ENCODE measurements at regions not wholly inside any gene's neighbourhood (a gene's known extent, or its start where the extent isn't known, plus 50 kb on each side); places are given as distances from the start of the nearest gene placed in this dataset.

DNA sequence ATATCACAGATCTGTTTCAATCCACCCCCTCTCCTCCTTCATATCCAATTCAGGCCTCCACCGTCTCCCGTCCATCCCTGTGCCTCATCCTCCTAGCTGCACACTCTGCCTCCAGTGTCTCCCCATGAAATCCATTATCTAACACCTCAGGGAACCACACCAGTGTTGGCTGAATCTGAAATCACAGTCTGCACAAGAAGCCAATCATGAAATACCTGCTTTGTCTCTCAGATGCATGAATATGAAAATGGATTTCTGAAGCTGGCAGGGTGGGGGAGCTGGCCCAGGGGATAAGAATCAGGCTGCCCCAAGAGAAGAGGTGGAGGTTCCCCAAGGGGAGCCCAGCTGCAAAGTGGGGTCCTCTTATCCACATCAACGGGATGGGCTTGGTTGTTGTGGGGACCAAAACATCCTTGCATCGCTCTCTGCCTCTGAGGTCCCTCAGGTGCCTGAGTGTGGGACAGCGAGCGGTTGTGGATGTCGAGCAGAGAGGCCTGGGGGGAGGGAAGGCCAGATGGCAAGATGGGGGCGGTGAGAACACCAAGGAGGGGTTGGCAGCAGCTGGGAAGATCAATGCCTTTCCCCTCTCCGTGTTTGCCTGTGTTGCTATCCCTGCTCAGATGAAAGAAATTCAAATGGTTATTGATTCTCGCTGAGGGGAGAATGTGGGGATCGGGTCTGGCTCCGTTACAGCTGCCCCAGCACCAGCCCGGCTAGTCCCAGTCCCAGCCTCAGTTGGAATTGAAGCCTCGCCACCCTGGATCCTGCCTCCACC lies 237.3 kb upstream of the POU3F1 start:
- Histone ChIP-seq H3K4me3 (ENCODE audit: low read depth in 1 of 3, low read length in 3 of 3) (no peak overlapping the region), H3K27ac (ENCODE audit: low read depth in 1 of 2, low read length in 2 of 2) (no peak overlapping the region), H3K9me3 (ENCODE audit: control insufficient read depth in 4 of 4, low read length in 3 of 4) (peaks cover 0 to 7% (median 1%) of the 10 kb centered on the region in 4 donors), H3K27me3 (ENCODE audit: control insufficient read depth in 4 of 4, insufficient read depth in 4 of 4, low read length in 3 of 4) (no peaks in the 10 kb centered on the region), H3K4me1 (ENCODE audit: control insufficient read depth in 4 of 4, insufficient read depth in 4 of 4, low read length in 3 of 4) (peaks cover 0 to 8% (median 0%) of the 10 kb centered on the region in 4 donors), H3K9ac (ENCODE audit: low read depth in 1 of 2, low read length in 2 of 2) (no peak overlapping the region), H3K36me3 (ENCODE audit: control insufficient read depth in 4 of 4, insufficient read depth in 3 of 4, low read depth in 1 of 4, low read length in 3 of 4) (peaks cover 0 to 2% (median 0%) of the 10 kb centered on the region in 4 donors)
- WGBS = 71% methylated on average over 14 of the region's 14 CpGs
- TF ChIP-seq JUND (IDR thresholded peaks at IDR 0.05) (no peak), FOXA1 (IDR thresholded peaks at IDR 0.05) (no peak), NR2F2 (IDR thresholded peaks at IDR 0.05) (no peak), TAF1 (conservative IDR thresholded peaks at IDR 0.05) (no peak), FOXA2 (IDR thresholded peaks at IDR 0.05) (no peak), RAD21 (IDR thresholded peaks at IDR 0.05) (no peak), HNF4A (conservative IDR thresholded peaks at IDR 0.05) (no peak), REST (IDR thresholded peaks at IDR 0.05) (no peak), HNF4G (IDR thresholded peaks at IDR 0.05) (no peak), SP1 (IDR thresholded peaks at IDR 0.05) (no peak), RXRA (IDR thresholded peaks at IDR 0.05) (no peak), YY1 (IDR thresholded peaks at IDR 0.05) (no peak), CTCF (IDR thresholded peaks at IDR 0.05; ENCODE audit: low read depth, low read length, missing input control) (no peak), GABPA (IDR thresholded peaks at IDR 0.05 in 1 of 2, conservative IDR thresholded peaks at IDR 0.05 in 1 of 2) (no peak), EGR1 (IDR thresholded peaks at IDR 0.05; ENCODE audit: low read depth in 2 of 2) (no peak)
- TF ChIP-seq, protein P1, sequence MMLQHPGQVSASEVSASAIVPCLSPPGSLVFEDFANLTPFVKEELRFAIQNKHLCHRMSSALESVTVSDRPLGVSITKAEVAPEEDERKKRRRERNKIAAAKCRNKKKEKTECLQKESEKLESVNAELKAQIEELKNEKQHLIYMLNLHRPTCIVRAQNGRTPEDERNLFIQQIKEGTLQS (IDR thresholded peaks at IDR 0.05) = no peak
- TF ChIP-seq, protein P2, sequence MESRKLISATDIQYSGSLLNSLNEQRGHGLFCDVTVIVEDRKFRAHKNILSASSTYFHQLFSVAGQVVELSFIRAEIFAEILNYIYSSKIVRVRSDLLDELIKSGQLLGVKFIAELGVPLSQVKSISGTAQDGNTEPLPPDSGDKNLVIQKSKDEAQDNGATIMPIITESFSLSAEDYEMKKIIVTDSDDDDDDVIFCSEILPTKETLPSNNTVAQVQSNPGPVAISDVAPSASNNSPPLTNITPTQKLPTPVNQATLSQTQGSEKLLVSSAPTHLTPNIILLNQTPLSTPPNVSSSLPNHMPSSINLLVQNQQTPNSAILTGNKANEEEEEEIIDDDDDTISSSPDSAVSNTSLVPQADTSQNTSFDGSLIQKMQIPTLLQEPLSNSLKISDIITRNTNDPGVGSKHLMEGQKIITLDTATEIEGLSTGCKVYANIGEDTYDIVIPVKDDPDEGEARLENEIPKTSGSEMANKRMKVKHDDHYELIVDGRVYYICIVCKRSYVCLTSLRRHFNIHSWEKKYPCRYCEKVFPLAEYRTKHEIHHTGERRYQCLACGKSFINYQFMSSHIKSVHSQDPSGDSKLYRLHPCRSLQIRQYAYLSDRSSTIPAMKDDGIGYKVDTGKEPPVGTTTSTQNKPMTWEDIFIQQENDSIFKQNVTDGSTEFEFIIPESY (IDR thresholded peaks at IDR 0.05) = no peak
- TF ChIP-seq, protein P3, sequence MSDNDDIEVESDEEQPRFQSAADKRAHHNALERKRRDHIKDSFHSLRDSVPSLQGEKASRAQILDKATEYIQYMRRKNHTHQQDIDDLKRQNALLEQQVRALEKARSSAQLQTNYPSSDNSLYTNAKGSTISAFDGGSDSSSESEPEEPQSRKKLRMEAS (IDR thresholded peaks at IDR 0.05) = no peak
- DNase-seq (ENCODE audit: low spot score) = peak; percentile 30

Measured in liver (tissue), 8 donors.